ENCODE measurements at regions not wholly inside any gene's neighbourhood (a gene's known extent, or its start where the extent isn't known, plus 50 kb on each side); places are given as distances from the start of the nearest gene placed in this dataset.
"Not testable (repeated sequence)": the region's sequence is repeated elsewhere in the genome, so short reads cannot be mapped to it uniquely, and the experiment has no call there.

DNA sequence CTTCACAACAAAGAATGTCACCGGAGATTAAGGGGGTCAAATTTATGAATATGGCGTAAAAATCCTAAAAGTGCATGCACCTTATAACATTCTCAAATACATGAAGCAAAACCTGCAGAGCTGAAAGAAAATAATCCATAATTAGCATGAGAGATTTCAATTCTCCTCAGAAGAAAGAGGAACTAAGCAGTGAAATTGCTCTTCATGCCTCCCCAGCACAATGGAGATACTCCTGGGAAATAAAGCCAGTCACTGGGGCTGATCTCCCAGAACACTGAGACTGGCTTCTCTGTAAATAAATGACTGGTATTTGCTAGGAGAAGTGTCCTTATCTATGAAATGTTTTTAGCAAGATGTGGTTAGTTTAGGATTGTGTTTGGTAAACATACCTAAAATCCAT, 68.1 kb downstream of the GOLGA6L6 start:
- H3K27ac ChIP-seq (ENCODE audit: low read length in 2 of 2); POLR2A ChIA-PET; DNase-seq; intact Hi-C loops (cut with micrococcal nuclease); H3K36me3 ChIP-seq (replicated peaks in 1 of 2; ENCODE audit: control extremely low read depth in 1 of 2, control insufficient read depth in 1 of 2, extremely low read depth in 1 of 2, insufficient read depth in 2 of 2, low read length in 1 of 2); H3K9me3 Mint-ChIP-seq (ENCODE audit: insufficient read depth); H3K9me3 ChIP-seq (ENCODE audit: control extremely low read depth in 1 of 3, control insufficient read depth in 2 of 3, insufficient read depth in 1 of 3, low read length in 2 of 3); H3K4me1 ChIP-seq (ENCODE audit: control insufficient read depth in 2 of 2, insufficient read depth in 2 of 2, low read length in 2 of 2); H3K4me3 Mint-ChIP-seq; H4K20me1 ChIP-seq (ENCODE audit: control insufficient read depth, insufficient read depth, low read length, poor library complexity, severe bottlenecking); CTCF ChIA-PET; H3K9ac ChIP-seq (ENCODE audit: low read length); H3K4me3 ChIP-seq (ENCODE audit: control extremely low read depth in 1 of 5, extremely low read depth in 1 of 5, insufficient read depth in 1 of 5, low read depth in 2 of 5, low read length in 4 of 5); H3K4me1 Mint-ChIP-seq; ATAC-seq (ENCODE audit: low read depth); H3K27me3 ChIP-seq (replicated peaks in 1 of 4; ENCODE audit: control extremely low read depth in 1 of 4, control insufficient read depth in 3 of 4, insufficient read depth in 4 of 4, low read length in 3 of 4); H2AFZ ChIP-seq (ENCODE audit: insufficient read depth, low read depth, low read length, poor library complexity, severe bottlenecking); H3K4me2 ChIP-seq (replicated peaks; ENCODE audit: low read depth, low read length, poor library complexity, severe bottlenecking); H3K27ac Mint-ChIP-seq; H3K79me2 ChIP-seq (ENCODE audit: control insufficient read depth, insufficient read depth, low read length); H3K27me3 Mint-ChIP-seq: not testable (repeated sequence)
- no CpG with 5 or more reads among the region's 2 CpGs for WGBS (ENCODE audit: insufficient coverage)

DNA sequence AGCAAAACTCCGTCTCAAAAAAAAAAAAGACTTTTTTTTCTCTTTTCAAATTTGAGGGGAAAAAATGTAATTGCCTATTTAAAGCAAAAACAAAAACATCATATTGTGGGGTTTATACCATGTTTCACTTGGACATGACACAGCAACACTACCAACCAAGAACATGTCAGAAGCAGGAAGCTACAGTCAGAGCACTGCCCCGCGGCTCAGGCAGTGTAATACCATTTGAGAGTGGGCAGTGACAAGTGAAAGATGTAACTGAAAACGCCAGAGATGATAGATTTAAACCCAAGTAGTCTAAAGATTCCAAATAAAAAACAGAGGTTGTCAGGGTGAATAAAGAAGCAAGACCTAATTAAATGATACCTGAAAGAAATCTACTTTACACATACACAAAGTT, 68.6 kb downstream of the GOLGA6L6 start:
- H3K9ac ChIP-seq (ENCODE audit: low read length); intact Hi-C loops (cut with micrococcal nuclease); H3K79me2 ChIP-seq (ENCODE audit: control insufficient read depth, insufficient read depth, low read length); H3K9me3 ChIP-seq (ENCODE audit: control extremely low read depth in 1 of 3, control insufficient read depth in 2 of 3, insufficient read depth in 1 of 3, low read length in 2 of 3); POLR2A ChIA-PET; ATAC-seq (ENCODE audit: low read depth); DNase-seq; H3K9me3 Mint-ChIP-seq (ENCODE audit: insufficient read depth); H3K4me1 Mint-ChIP-seq; H3K27ac Mint-ChIP-seq; H3K27ac ChIP-seq (ENCODE audit: low read length in 2 of 2); H3K36me3 ChIP-seq (replicated peaks in 1 of 2; ENCODE audit: control extremely low read depth in 1 of 2, control insufficient read depth in 1 of 2, extremely low read depth in 1 of 2, insufficient read depth in 2 of 2, low read length in 1 of 2); H3K4me3 ChIP-seq (ENCODE audit: control extremely low read depth in 1 of 5, extremely low read depth in 1 of 5, insufficient read depth in 1 of 5, low read depth in 2 of 5, low read length in 4 of 5); H3K4me1 ChIP-seq (ENCODE audit: control insufficient read depth in 2 of 2, insufficient read depth in 2 of 2, low read length in 2 of 2); H2AFZ ChIP-seq (ENCODE audit: insufficient read depth, low read depth, low read length, poor library complexity, severe bottlenecking); H3K27me3 Mint-ChIP-seq; H3K4me3 Mint-ChIP-seq; H3K4me2 ChIP-seq (replicated peaks; ENCODE audit: low read depth, low read length, poor library complexity, severe bottlenecking); H4K20me1 ChIP-seq (ENCODE audit: control insufficient read depth, insufficient read depth, low read length, poor library complexity, severe bottlenecking); CTCF ChIA-PET; H3K27me3 ChIP-seq (replicated peaks in 1 of 4; ENCODE audit: control extremely low read depth in 1 of 4, control insufficient read depth in 3 of 4, insufficient read depth in 4 of 4, low read length in 3 of 4): not testable (repeated sequence)
- no CpG with 5 or more reads among the region's 4 CpGs for WGBS (ENCODE audit: insufficient coverage)

DNA sequence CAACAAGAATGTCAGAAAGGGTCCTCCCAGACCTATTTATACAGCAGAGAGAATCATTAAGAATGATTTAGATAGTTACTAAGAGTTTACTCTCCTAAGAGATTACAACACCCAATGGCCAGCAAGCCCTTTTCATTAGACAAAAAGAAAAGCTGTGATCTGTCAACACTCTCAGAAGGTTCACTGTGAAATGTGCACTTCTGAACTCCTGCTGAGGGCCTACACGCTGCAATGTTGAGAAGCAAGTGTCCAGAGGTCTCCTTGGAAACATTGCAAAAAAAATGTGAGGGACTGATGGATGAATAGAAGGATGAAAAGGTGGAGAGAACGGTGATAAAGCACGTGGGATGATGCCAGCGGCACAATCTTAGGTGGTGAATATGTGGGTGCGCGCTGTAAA, 70.8 kb downstream of the GOLGA6L6 start:
- no CpG with 5 or more reads among the region's 6 CpGs for WGBS (ENCODE audit: insufficient coverage)
- H3K4me2 ChIP-seq (replicated peaks; ENCODE audit: low read depth, low read length, poor library complexity, severe bottlenecking); H3K27ac Mint-ChIP-seq; POLR2A ChIA-PET; H3K9me3 Mint-ChIP-seq (ENCODE audit: insufficient read depth); H3K79me2 ChIP-seq (ENCODE audit: control insufficient read depth, insufficient read depth, low read length); H3K27ac ChIP-seq (ENCODE audit: low read length in 2 of 2); DNase-seq; H2AFZ ChIP-seq (ENCODE audit: insufficient read depth, low read depth, low read length, poor library complexity, severe bottlenecking); H3K4me1 ChIP-seq (ENCODE audit: control insufficient read depth in 2 of 2, insufficient read depth in 2 of 2, low read length in 2 of 2); H3K27me3 Mint-ChIP-seq; ATAC-seq (ENCODE audit: low read depth); H4K20me1 ChIP-seq (ENCODE audit: control insufficient read depth, insufficient read depth, low read length, poor library complexity, severe bottlenecking); intact Hi-C loops (cut with micrococcal nuclease); H3K27me3 ChIP-seq (replicated peaks in 1 of 4; ENCODE audit: control extremely low read depth in 1 of 4, control insufficient read depth in 3 of 4, insufficient read depth in 4 of 4, low read length in 3 of 4); H3K9me3 ChIP-seq (ENCODE audit: control extremely low read depth in 1 of 3, control insufficient read depth in 2 of 3, insufficient read depth in 1 of 3, low read length in 2 of 3); H3K4me3 ChIP-seq (ENCODE audit: control extremely low read depth in 1 of 5, extremely low read depth in 1 of 5, insufficient read depth in 1 of 5, low read depth in 2 of 5, low read length in 4 of 5); H3K9ac ChIP-seq (ENCODE audit: low read length); CTCF ChIA-PET; H3K4me3 Mint-ChIP-seq; H3K36me3 ChIP-seq (replicated peaks in 1 of 2; ENCODE audit: control extremely low read depth in 1 of 2, control insufficient read depth in 1 of 2, extremely low read depth in 1 of 2, insufficient read depth in 2 of 2, low read length in 1 of 2); H3K4me1 Mint-ChIP-seq: not testable (repeated sequence)

DNA sequence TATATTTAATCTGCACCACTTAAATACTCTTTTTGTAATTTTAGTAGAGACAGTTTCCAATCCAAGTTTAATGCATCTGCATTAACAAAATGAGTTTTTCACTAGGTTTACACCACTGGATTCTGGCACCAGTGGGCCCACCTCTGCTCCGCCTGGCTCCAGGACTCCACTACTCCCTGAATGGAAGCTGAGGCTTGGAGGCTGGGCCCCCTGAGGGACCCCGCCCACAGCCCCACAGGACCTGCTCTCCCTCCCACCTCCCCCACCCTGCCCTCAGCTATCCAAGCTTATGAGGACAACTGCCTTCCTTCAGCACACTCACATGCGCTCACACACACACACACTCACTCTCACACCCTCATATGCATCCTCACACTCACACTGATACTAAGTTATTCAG, 100.5 kb downstream of the GOLGA6L6 start:
- H3K4me1 Mint-ChIP-seq; H3K36me3 ChIP-seq (replicated peaks in 1 of 2; ENCODE audit: control extremely low read depth in 1 of 2, control insufficient read depth in 1 of 2, extremely low read depth in 1 of 2, insufficient read depth in 2 of 2, low read length in 1 of 2); H3K9ac ChIP-seq (ENCODE audit: low read length); H4K20me1 ChIP-seq (ENCODE audit: control insufficient read depth, insufficient read depth, low read length, poor library complexity, severe bottlenecking); DNase-seq; H3K27me3 ChIP-seq (replicated peaks in 1 of 4; ENCODE audit: control extremely low read depth in 1 of 4, control insufficient read depth in 3 of 4, insufficient read depth in 4 of 4, low read length in 3 of 4); CTCF ChIA-PET; H3K4me1 ChIP-seq (ENCODE audit: control insufficient read depth in 2 of 2, insufficient read depth in 2 of 2, low read length in 2 of 2); H3K27ac Mint-ChIP-seq; H3K4me3 Mint-ChIP-seq; H2AFZ ChIP-seq (ENCODE audit: insufficient read depth, low read depth, low read length, poor library complexity, severe bottlenecking); H3K27me3 Mint-ChIP-seq; H3K27ac ChIP-seq (ENCODE audit: low read length in 2 of 2); POLR2A ChIA-PET; H3K4me3 ChIP-seq (ENCODE audit: control extremely low read depth in 1 of 5, extremely low read depth in 1 of 5, insufficient read depth in 1 of 5, low read depth in 2 of 5, low read length in 4 of 5); intact Hi-C loops (cut with micrococcal nuclease); H3K79me2 ChIP-seq (ENCODE audit: control insufficient read depth, insufficient read depth, low read length); ATAC-seq (ENCODE audit: low read depth); H3K9me3 ChIP-seq (ENCODE audit: control extremely low read depth in 1 of 3, control insufficient read depth in 2 of 3, insufficient read depth in 1 of 3, low read length in 2 of 3); H3K9me3 Mint-ChIP-seq (ENCODE audit: insufficient read depth); H3K4me2 ChIP-seq (replicated peaks; ENCODE audit: low read depth, low read length, poor library complexity, severe bottlenecking): not testable (repeated sequence)
- no CpG with 5 or more reads among the region's 3 CpGs for WGBS (ENCODE audit: insufficient coverage)
